NB4 (cell line): ENCODE measurements at regions not wholly inside any gene's neighbourhood (a gene's known extent, or its start where the extent isn't known, plus 50 kb on each side); places are given as distances from the start of the nearest gene placed in this dataset.
A peak's percentile ranks its signal among the peaks of the same experiment; 100 is the strongest.

Experiments
- DNase-seq: peaks from one replicate; pipeline ENCODE4 v3.0.0; 2010; ENCODE audit warnings: low read depth
- H3K4me3 ChIP-seq: one replicate; pipeline ENCODE4 v1.5.1; 2011; ENCODE audit warnings: mild to moderate bottlenecking, low read depth, low read length, moderate library complexity
- CTCF ChIP-seq: IDR thresholded peaks from one replicate; pipeline ENCODE4 v1.5.1; 2012; ENCODE audit warnings: low read depth, low read length
- MAX ChIP-seq: IDR thresholded peaks from 2 replicates; pipeline ENCODE4 v1.6.1; 2011; ENCODE audit warnings: low read depth, low read length
- MYC ChIP-seq: IDR thresholded peaks from 2 replicates; pipeline ENCODE4 v1.6.1; 2011; ENCODE audit warnings: low read depth, low read length
- POLR2A ChIP-seq: IDR thresholded peaks from 2 replicates; pipeline ENCODE4 v1.6.1; 2011; ENCODE audit warnings: mild to moderate bottlenecking; ENCODE audit not compliant: insufficient read length; ENCODE audit errors: extremely low read depth

- TF ChIP-seq MYC (no peak), CTCF (peak; percentile 48)
- DNase-seq: peak; percentile 50
- no peak overlapping the region for H3K4me3 ChIP-seq
These were observed 968.5 kb downstream of the BCL11A start for GRCh38 chr2:59584958-59585357.

GRCh38 chr2:59583173-59583765 lies 970.2 kb downstream of the BCL11A start:
- no peak for DNase-seq
- TF ChIP-seq MYC (no peak), CTCF (no peak), MAX (no peak), POLR2A (no peak)
- no peak overlapping the region for H3K4me3 ChIP-seq

GRCh38 chr2:59578349-59578748 lies 975.1 kb downstream of the BCL11A start:
- H3K4me3 ChIP-seq: no peak overlapping the region
- TF ChIP-seq CTCF (no peak), MYC (no peak), MAX (no peak), POLR2A (no peak)
- DNase-seq: peak; percentile 25

GRCh38 chr2:59575191-59575590 lies 978.3 kb downstream of the BCL11A start:
- DNase-seq: peak; percentile 6
- TF ChIP-seq POLR2A (no peak), CTCF (no peak), MAX (no peak), MYC (no peak)
- no peak overlapping the region for H3K4me3 ChIP-seq

GRCh38 chr2:59572227-59572626 lies 981.2 kb downstream of the BCL11A start:
- TF ChIP-seq MYC: no peak
- no peak for TF ChIP-seq CTCF
- TF ChIP-seq MAX: no peak
- no peak for TF ChIP-seq POLR2A
- H3K4me3 ChIP-seq: no peak overlapping the region
- no peak for DNase-seq

GRCh38 chr2:59570818-59571217 lies 982.6 kb downstream of the BCL11A start:
- TF ChIP-seq MYC (no peak), CTCF (no peak), MAX (no peak), POLR2A (no peak)
- no peak for DNase-seq
- no peak overlapping the region for H3K4me3 ChIP-seq
